H1 (cell line): ENCODE measurements at regions not wholly inside any gene's neighbourhood (a gene's known extent, or its start where the extent isn't known, plus 50 kb on each side); places are given as distances from the start of the nearest gene placed in this dataset.

ENCODE experiments used
- CTCF ChIA-PET: fragments of 300-600 bp; sonication (Branson Sonifier 250); formaldehyde crosslinking; loops from one replicate; lab custom pipeline; 2021; ENCODE audit not compliant: partially characterized antibody; lab: Charles Lee
- POLR2A ChIA-PET: fragments of 300-600 bp; sonication (Branson Sonifier 250); formaldehyde crosslinking; loops from one replicate; lab custom pipeline; 2021; ENCODE audit warnings: inconsistent platforms; ENCODE audit not compliant: partially characterized antibody; lab: Charles Lee
- DNase-seq, 2 experiments: peaks; one replicate each; pipeline versions ENCODE4 v3.0.0 to v3.0.0-alpha.2; 2010 to 2022; ENCODE audit warnings: low spot score in 2 of 2, low read depth in 1 of 2, mixed read lengths in 1 of 2
- FAIRE-seq: peaks from 2 replicates; lab custom pipeline; 2011; peaks lifted over from hg19 to GRCh38; lab: Jason Lieb, UNC
- H2AFZ ChIP-seq: 2 replicates; pipeline ENCODE4 v1.8.1; 2012; ENCODE audit warnings: low read length, inconsistent platforms
- H2AK5ac ChIP-seq: 2 replicates; pipeline ENCODE4 v1.6.1; 2013; ENCODE audit warnings: low read depth, low read length
- H2BK120ac ChIP-seq: replicated peaks from 2 replicates; pipeline ENCODE3; 2013; ENCODE audit warnings: low read depth, low read length, inconsistent platforms
- H2BK12ac ChIP-seq: 2 replicates; pipeline ENCODE4 v1.6.1; 2013; ENCODE audit warnings: low read depth, low read length
- H2BK15ac ChIP-seq: 2 replicates; pipeline ENCODE4 v1.6.1; 2013; ENCODE audit warnings: low read length
- H2BK20ac ChIP-seq: 2 replicates; pipeline ENCODE4 v1.6.1; 2013; ENCODE audit warnings: low read length
- H2BK5ac ChIP-seq: 2 replicates; pipeline ENCODE4 v1.6.1; 2013; ENCODE audit warnings: low read depth, low read length
- H3K14ac ChIP-seq: 2 replicates; pipeline ENCODE4 v1.6.1; 2013; ENCODE audit warnings: inconsistent platforms; ENCODE audit not compliant: insufficient read length
- H3K18ac ChIP-seq: 2 replicates; pipeline ENCODE4 v1.6.1; 2013; ENCODE audit warnings: low read length; ENCODE audit errors: extremely low read depth
- H3K23ac ChIP-seq: 2 replicates; pipeline ENCODE4 v1.6.1; 2013; ENCODE audit warnings: inconsistent platforms; ENCODE audit not compliant: insufficient read length
- H3K23me2 ChIP-seq: 2 replicates; pipeline ENCODE4 v1.6.1; 2013; ENCODE audit warnings: low read depth, low read length
- H3K27ac ChIP-seq: 2 replicates; pipeline ENCODE4 v1.6.1; 2011; ENCODE audit warnings: low read depth, low read length, inconsistent platforms
- H3K27me3 ChIP-seq, 4 experiments: replicated peaks in 1 of 4; 1 replicate in 1 of 4; 2 replicates in 3 of 4; pipeline versions ENCODE4 v1.6.1 to v1.8.1; 2011 to 2013; ENCODE audit warnings: low read length in 3 of 4, mild to moderate bottlenecking in 3 of 4, inconsistent platforms in 2 of 4, mixed read lengths in 2 of 4, moderate library complexity in 1 of 4; ENCODE audit not compliant: control insufficient read depth in 3 of 4, insufficient read depth in 3 of 4; ENCODE audit errors: extremely low read depth in 1 of 4
- H3K36me3 ChIP-seq, 4 experiments: 2 replicates each; pipeline versions ENCODE4 v1.6.1 to v1.8.1; 2011 to 2013; ENCODE audit warnings: mild to moderate bottlenecking in 4 of 4, low read length in 3 of 4, moderate library complexity in 2 of 4, control low read depth in 1 of 4, inconsistent platforms in 1 of 4; ENCODE audit not compliant: insufficient read depth in 4 of 4, control insufficient read depth in 2 of 4
- H3K4ac ChIP-seq: replicated peaks from 2 replicates; pipeline ENCODE3; 2013; ENCODE audit warnings: low read length, low read depth, mixed read lengths, inconsistent platforms; ENCODE audit not compliant: insufficient read length
- H3K4me1 ChIP-seq, 4 experiments: replicated peaks in 1 of 4; 1 replicate in 1 of 4; 2 replicates in 3 of 4; pipeline versions ENCODE4 v1.6.1 to v1.8.1; 2011 to 2013; ENCODE audit warnings: low read length in 3 of 4, inconsistent platforms in 2 of 4, mixed read lengths in 1 of 4; ENCODE audit not compliant: insufficient read depth in 4 of 4, control insufficient read depth in 3 of 4
- H3K4me2 ChIP-seq, 2 experiments: 2 replicates each; pipeline versions ENCODE4 v1.6.1 to v1.8.1; 2011 to 2013; ENCODE audit warnings: low read depth in 2 of 2, low read length in 2 of 2, control low read depth in 1 of 2, inconsistent platforms in 1 of 2, mild to moderate bottlenecking in 1 of 2; ENCODE audit not compliant: insufficient read depth in 1 of 2
- H3K4me3 ChIP-seq, 4 experiments: fragments of 200-600, 300-600 bp in 1 of 4; sonication (generic), shearing (Covaris generic), sonication (Bioruptor Twin) in 1 of 4; 2 replicates each; pipeline versions ENCODE4 v1.5.1 to v1.8.1; 2011 to 2016; ENCODE audit warnings: low read length in 4 of 4, low read depth in 3 of 4, control low read depth in 2 of 4, inconsistent platforms in 2 of 4, mild to moderate bottlenecking in 2 of 4, mixed read lengths in 1 of 4, moderate library complexity in 1 of 4; ENCODE audit not compliant: insufficient read depth in 2 of 4; ENCODE audit errors: extremely low read depth in 1 of 4
- H3K56ac ChIP-seq: replicated peaks from 2 replicates; pipeline ENCODE3; 2013; ENCODE audit warnings: low read depth, mild to moderate bottlenecking, mixed read lengths, low read length, inconsistent platforms; ENCODE audit not compliant: insufficient read length
- H3K79me1 ChIP-seq: 2 replicates; pipeline ENCODE4 v1.6.1; 2013; ENCODE audit warnings: low read depth, low read length, control low read depth
- H3K79me2 ChIP-seq, 2 experiments: 2 replicates each; pipeline versions ENCODE4 v1.6.1 to v1.8.1; 2012 to 2013; ENCODE audit warnings: low read length in 2 of 2, mild to moderate bottlenecking in 2 of 2, inconsistent platforms in 1 of 2; ENCODE audit not compliant: insufficient read depth in 2 of 2, control insufficient read depth in 1 of 2
- H3K9ac ChIP-seq, 4 experiments: replicated peaks in 1 of 4; 1 replicate in 1 of 4; 2 replicates in 3 of 4; pipeline versions ENCODE4 v1.6.1 to v1.8.1; 2011 to 2013; ENCODE audit warnings: low read depth in 3 of 4, low read length in 3 of 4, control low read depth in 2 of 4, mild to moderate bottlenecking in 2 of 4, moderate library complexity in 2 of 4, inconsistent platforms in 1 of 4; ENCODE audit errors: extremely low read depth in 1 of 4
- H3K9me3 ChIP-seq, 2 experiments: 2 replicates each; pipeline versions ENCODE4 v1.6.1 to v1.8.1; 2012 to 2013; ENCODE audit warnings: mild to moderate bottlenecking in 2 of 2, moderate library complexity in 2 of 2, control low read depth in 1 of 2, inconsistent platforms in 1 of 2, low read depth in 1 of 2, low read length in 1 of 2, mixed read lengths in 1 of 2; ENCODE audit not compliant: insufficient read depth in 2 of 2
- H4K20me1 ChIP-seq, 2 experiments: replicated peaks in 1 of 2; 2 replicates each; pipeline versions ENCODE3 to v1.8.1; 2011 to 2013; ENCODE audit warnings: inconsistent platforms in 2 of 2, low read length in 2 of 2, mild to moderate bottlenecking in 1 of 2; ENCODE audit not compliant: insufficient read depth in 2 of 2, control insufficient read depth in 1 of 2
- H4K5ac ChIP-seq: 2 replicates; pipeline ENCODE4 v1.6.1; 2013; ENCODE audit warnings: low read length, low read depth, mixed read lengths, inconsistent platforms; ENCODE audit not compliant: insufficient read length
- H4K8ac ChIP-seq: 2 replicates; pipeline ENCODE4 v1.8.0; 2013; ENCODE audit warnings: mild to moderate bottlenecking, moderate library complexity, low read length, inconsistent platforms; ENCODE audit not compliant: insufficient read depth; ENCODE audit errors: extremely low read depth
- H4K91ac ChIP-seq: replicated peaks from 2 replicates; pipeline ENCODE3; 2013; ENCODE audit warnings: low read length, mixed read lengths, inconsistent platforms; ENCODE audit not compliant: insufficient read length
- BACH1 ChIP-seq: IDR thresholded peaks from 2 replicates; pipeline ENCODE4 v1.6.1; 2012; ENCODE audit warnings: low read length, improper control_type of control experiment
- CEBPB ChIP-seq: IDR thresholded peaks from 2 replicates; pipeline ENCODE4 v1.6.1; 2012; ENCODE audit warnings: low read depth, low read length
- CREB1 ChIP-seq: IDR thresholded peaks from 2 replicates; pipeline ENCODE4 v1.6.1; 2012; ENCODE audit warnings: inconsistent platforms
- CTBP2 ChIP-seq: IDR thresholded peaks from 2 replicates; pipeline ENCODE4 v1.7.0; 2011; ENCODE audit warnings: borderline replicate concordance, mild to moderate bottlenecking, moderate library complexity, mixed read lengths, low read length; ENCODE audit not compliant: insufficient read depth, insufficient read length
- E2F6 ChIP-seq: IDR thresholded peaks from 2 replicates; pipeline ENCODE4 v1.6.1; 2012; ENCODE audit warnings: inconsistent platforms
- MAX ChIP-seq: IDR thresholded peaks from 2 replicates; pipeline ENCODE4 v1.6.1; 2012; ENCODE audit warnings: inconsistent platforms
- NRF1 ChIP-seq: IDR thresholded peaks from 2 replicates; pipeline ENCODE4 v1.6.1; 2011; ENCODE audit warnings: mild to moderate bottlenecking, low read depth, low read length, improper control_type of control experiment
- PHF8 ChIP-seq: fragments of 200-600 bp; sonication (generic); conservative IDR thresholded peaks from 2 replicates; pipeline ENCODE4 v1.7.1; 2012; ENCODE audit warnings: low read depth, mild to moderate bottlenecking, inconsistent platforms, low read length, moderate library complexity
- POU5F1 ChIP-seq: IDR thresholded peaks from 2 replicates; pipeline ENCODE4 v1.6.1; 2011; ENCODE audit warnings: low read depth, mild to moderate bottlenecking, low read length, moderate library complexity
- RAD21 ChIP-seq, 2 experiments: IDR thresholded peaks in 1 of 2; conservative IDR thresholded peaks in 1 of 2; 2 replicates each; pipeline ENCODE4 v1.6.1; 2011; ENCODE audit warnings: low read depth in 2 of 2, low read length in 2 of 2, improper control_type of control experiment in 1 of 2, inconsistent platforms in 1 of 2, mild to moderate bottlenecking in 1 of 2, moderate library complexity in 1 of 2
- RBBP5 ChIP-seq: IDR thresholded peaks from 2 replicates; pipeline ENCODE4 v1.7.1; 2012; ENCODE audit warnings: low read depth, mild to moderate bottlenecking, inconsistent platforms, low read length, moderate library complexity, borderline replicate concordance
- SIX5 ChIP-seq: IDR thresholded peaks from 2 replicates; pipeline ENCODE4 v1.6.1; 2011; ENCODE audit warnings: mild to moderate bottlenecking, low read depth, low read length
- SP1 ChIP-seq: IDR thresholded peaks from 2 replicates; pipeline ENCODE4 v1.6.1; 2011; ENCODE audit warnings: low read depth, low read length
- SP4 ChIP-seq: IDR thresholded peaks from 2 replicates; pipeline ENCODE4 v1.6.1; 2012; ENCODE audit warnings: low read length, inconsistent platforms
- TEAD4 ChIP-seq: IDR thresholded peaks from 2 replicates; pipeline ENCODE4 v1.6.1; 2012; ENCODE audit warnings: low read depth, low read length, inconsistent platforms, mixed read lengths
- WGBS, 2 experiments: shearing (Covaris generic) in 1 of 2; methylation state at CpG; one replicate each; pipeline versions ENCODE4 v1.1.6 to v1.1.7; 2013 to 2015; ENCODE audit warnings: low lambda C conversion rate in 2 of 2, mixed read lengths in 2 of 2, inconsistent platforms in 1 of 2, low coverage in 1 of 2, missing lambda C conversion rate in 1 of 2; ENCODE audit not compliant: insufficient replicate concordance in 2 of 2, insufficient coverage in 1 of 2, insufficient read length in 1 of 2; ENCODE audit errors: extremely low coverage in 1 of 2, missing lambda C conversion rate in 1 of 2; 5-methylcytosine and 5-hydroxymethylcytosine counted together

GRCh38 chr2:129800285-129800684 is 179.2 kb upstream of the RAB6C start:
- 93% methylated on average over 5 of the region's 5 CpGs; no CpG with 5 or more reads in 1 of the 2 experiments for WGBS, 2 experiments
- H4K5ac ChIP-seq: no peak overlapping the region
- no peak for TF ChIP-seq NRF1
- TF ChIP-seq SP1: no peak
- TF ChIP-seq MAX: no peak
- TF ChIP-seq E2F6: no peak
- no peak for TF ChIP-seq CEBPB
- no peak for TF ChIP-seq RAD21 (IDR thresholded peaks at IDR 0.05 in 1 of 2, conservative IDR thresholded peaks at IDR 0.05 in 1 of 2; ENCODE audit: low read depth in 2 of 2, low read length in 2 of 2)
- TF ChIP-seq CREB1: no peak
- no peak for TF ChIP-seq CTBP2
- TF ChIP-seq SIX5: no peak
- TF ChIP-seq TEAD4: no peak
- TF ChIP-seq PHF8: no peak
- TF ChIP-seq RBBP5: no peak
- no peak for TF ChIP-seq BACH1
- no peak for TF ChIP-seq SP4
- TF ChIP-seq POU5F1: no peak

More at GRCh38 chr2:129800285-129800684, 179.2 kb upstream of the RAB6C start:
- Histone ChIP-seq H3K9ac (no peak overlapping the region), H3K4me2 (no peak overlapping the region), H3K36me3 (no peaks in the 10 kb centered on the region), H3K4ac (no peak overlapping the region), H3K79me1 (no peaks in the 10 kb centered on the region), H3K4me3 (no peak overlapping the region), H3K56ac (peak overlapping the region; percentile 25), H4K8ac (no peak overlapping the region), H4K91ac (no peak overlapping the region), H2BK12ac (no peak overlapping the region), H3K27ac (no peak overlapping the region), H3K27me3 (no peaks in the 10 kb centered on the region), H2BK5ac (no peak overlapping the region), H3K4me1 (peaks cover 0 to 10% (median 4%) of the 10 kb centered on the region in 4 experiments; a peak in 3 of 7 replicates), H2BK15ac (no peak overlapping the region), H3K23ac (no peak overlapping the region), H3K14ac (no peak overlapping the region), H2AK5ac (no peak overlapping the region), H2BK20ac (0 out of 2 replicates have a peak overlapping the region, but pooled peaks have one; percentile 32), H4K20me1 (no peaks in the 10 kb centered on the region), H3K79me2 (no peaks in the 10 kb centered on the region), H2BK120ac (no peak overlapping the region), H2AFZ (no peak overlapping the region), H3K23me2 (no peaks in the 10 kb centered on the region), H3K9me3 (no peaks in the 10 kb centered on the region), H3K18ac (no peak overlapping the region)
- ChIA-PET CTCF (interaction anchor here (0.9 to 1.0 kb wide), 2 partner anchors 21 to 82 kb away, joined by 3 read pairs; no protein-coding TSS in a partner anchor), POLR2A (no interaction called here)
- FAIRE-seq (no peak), DNase-seq (no peak)
